H54 (cell line): ENCODE measurements at regions not wholly inside any gene's neighbourhood (a gene's known extent, or its start where the extent isn't known, plus 50 kb on each side); places are given as distances from the start of the nearest gene placed in this dataset.

Experiments
- DNase-seq: peaks from one replicate; pipeline ENCODE4 v3.0.0; 2011; ENCODE audit warnings: low spot score, mixed read lengths; ENCODE audit not compliant: insufficient read length
- FAIRE-seq: peaks from 3 replicates; lab custom pipeline; 2011; peaks lifted over from hg19 to GRCh38; lab: Jason Lieb, UNC
- POLR2A ChIP-seq: IDR thresholded peaks from 2 replicates; pipeline ENCODE4 v1.6.1; 2011; ENCODE audit warnings: low read depth, mild to moderate bottlenecking, low read length

DNA sequence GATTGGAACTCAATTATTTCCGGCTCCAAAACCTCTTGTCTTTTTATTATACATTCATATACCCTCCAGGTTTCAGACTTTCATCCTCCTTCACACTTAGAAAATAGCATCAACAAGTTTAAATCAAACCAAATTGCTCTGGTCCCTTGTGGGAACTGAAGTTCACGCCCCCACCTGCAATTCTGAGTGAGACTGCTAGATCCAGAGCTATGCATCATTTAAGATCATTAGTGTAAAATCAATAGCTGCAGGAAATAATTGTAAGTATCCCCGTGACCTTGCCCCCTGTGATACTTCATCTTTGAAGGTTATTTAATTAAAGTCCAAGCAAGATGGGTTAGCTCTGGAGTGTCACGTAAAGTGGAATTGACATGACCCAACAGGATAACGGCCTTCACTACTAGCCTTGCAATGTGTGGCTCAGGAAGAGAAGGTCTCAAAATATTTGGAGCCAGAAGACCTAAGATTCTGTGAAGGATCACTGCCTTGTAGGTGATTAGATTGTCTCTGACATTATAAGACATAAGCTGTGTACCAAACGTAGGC, 742.2 kb upstream of the LRRC4C start:
- FAIRE-seq (no peak), DNase-seq (no peak)
- TF ChIP-seq POLR2A, result no peak

DNA sequence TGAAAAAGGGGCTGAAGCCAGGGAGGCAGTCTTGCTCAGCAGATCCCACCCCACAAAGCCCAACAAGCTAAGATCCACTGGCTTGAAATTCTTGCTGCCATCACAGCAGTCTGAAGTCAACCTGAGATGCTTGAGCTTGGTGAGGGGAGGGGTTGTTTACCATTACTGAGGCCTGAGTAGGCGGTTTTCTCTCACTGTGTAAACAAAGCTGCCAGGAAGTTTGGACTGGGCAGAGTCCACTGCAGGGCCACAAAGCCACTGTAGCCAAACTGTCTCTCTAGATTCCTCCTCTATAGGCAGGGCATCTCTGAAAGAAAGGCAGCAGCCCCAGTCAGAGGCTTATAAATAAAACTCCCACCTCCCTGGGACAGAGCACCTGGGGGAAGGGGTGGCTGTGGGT, 746.1 kb upstream of the LRRC4C start:
- FAIRE-seq (no peak), DNase-seq (no peak)
- TF ChIP-seq POLR2A, result no peak

- TF ChIP-seq POLR2A, result no peak
- DNase-seq (no peak), FAIRE-seq (no peak)
These were observed 766.2 kb upstream of the LRRC4C start for GRCh38 chr11:42225664-42226063.

GRCh38 chr11:42232673-42233072, 773.2 kb upstream of the LRRC4C start:
- FAIRE-seq, result no peak
- no peak for TF ChIP-seq POLR2A
- DNase-seq, result no peak

- FAIRE-seq (no peak), DNase-seq (no peak)
- no peak for TF ChIP-seq POLR2A
These were observed 775.0 kb upstream of the LRRC4C start for GRCh38 chr11:42234451-42234951.

GRCh38 chr11:42237701-42238235, 778.3 kb upstream of the LRRC4C start:
- no peak for TF ChIP-seq POLR2A
- DNase-seq (no peak), FAIRE-seq (no peak)

DNA sequence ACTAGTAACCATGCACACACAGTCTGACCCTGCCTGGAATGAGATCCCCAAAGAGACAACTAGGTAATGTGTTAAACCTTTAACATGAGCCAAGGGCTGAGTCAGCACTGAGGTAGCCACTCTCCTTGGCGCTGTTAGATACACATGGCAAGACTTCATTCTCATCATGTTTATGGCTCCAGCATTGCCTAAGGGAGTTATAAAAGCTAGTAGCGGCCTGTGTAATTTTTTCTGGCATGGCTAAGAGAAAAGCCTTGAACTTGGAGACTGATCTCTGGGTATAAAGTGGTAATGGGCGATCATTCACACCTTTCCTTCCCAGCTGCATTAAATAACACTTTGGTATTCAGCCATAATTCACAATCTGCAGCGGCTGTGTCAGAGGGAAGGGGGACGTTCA, 779.7 kb upstream of the LRRC4C start:
- no peak for FAIRE-seq
- TF ChIP-seq POLR2A, result no peak
- no peak for DNase-seq

GRCh38 chr11:42243385-42243784, 783.9 kb upstream of the LRRC4C start:
- no peak for TF ChIP-seq POLR2A
- FAIRE-seq (no peak), DNase-seq (no peak)

- DNase-seq, result no peak
- no peak for FAIRE-seq
- no peak for TF ChIP-seq POLR2A
These were observed 784.9 kb upstream of the LRRC4C start for GRCh38 chr11:42244376-42244775.

DNA sequence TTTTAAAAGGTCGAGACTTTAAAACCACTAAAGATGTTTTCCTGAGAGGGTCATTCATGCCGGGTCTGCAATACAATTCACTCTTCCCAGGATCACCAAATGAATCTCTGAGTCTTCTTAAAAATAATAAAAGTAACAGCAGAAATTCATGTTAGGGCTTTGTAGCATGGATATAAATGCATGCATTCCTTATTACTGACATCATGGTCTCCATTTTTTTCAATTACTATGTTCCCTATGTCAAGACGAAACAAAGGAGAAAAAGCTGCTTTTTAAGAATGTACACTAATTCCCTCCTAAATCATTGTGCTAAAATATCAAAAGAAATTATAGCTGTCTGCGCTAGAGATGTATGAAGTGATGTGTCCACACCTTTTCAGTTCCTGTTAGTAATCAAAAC, 789.9 kb upstream of the LRRC4C start:
- TF ChIP-seq POLR2A, result no peak
- no peak for FAIRE-seq
- no peak for DNase-seq

- FAIRE-seq (no peak), DNase-seq (no peak)
- TF ChIP-seq POLR2A, result no peak
These were observed 790.5 kb upstream of the LRRC4C start for GRCh38 chr11:42249956-42250355.

GRCh38 chr11:42251984-42252383, 792.5 kb upstream of the LRRC4C start:
- TF ChIP-seq POLR2A, result no peak
- DNase-seq, result no peak

GRCh38 chr11:42253156-42253555, 793.7 kb upstream of the LRRC4C start:
- DNase-seq (no peak), FAIRE-seq (no peak)
- TF ChIP-seq POLR2A, result no peak

More at GRCh38 chr11:42251984-42252383, 792.5 kb upstream of the LRRC4C start:
- no peak for FAIRE-seq

- FAIRE-seq (no peak), DNase-seq (no peak)
- no peak for TF ChIP-seq POLR2A
These were observed 796.5 kb upstream of the LRRC4C start for GRCh38 chr11:42255906-42256305.

DNA sequence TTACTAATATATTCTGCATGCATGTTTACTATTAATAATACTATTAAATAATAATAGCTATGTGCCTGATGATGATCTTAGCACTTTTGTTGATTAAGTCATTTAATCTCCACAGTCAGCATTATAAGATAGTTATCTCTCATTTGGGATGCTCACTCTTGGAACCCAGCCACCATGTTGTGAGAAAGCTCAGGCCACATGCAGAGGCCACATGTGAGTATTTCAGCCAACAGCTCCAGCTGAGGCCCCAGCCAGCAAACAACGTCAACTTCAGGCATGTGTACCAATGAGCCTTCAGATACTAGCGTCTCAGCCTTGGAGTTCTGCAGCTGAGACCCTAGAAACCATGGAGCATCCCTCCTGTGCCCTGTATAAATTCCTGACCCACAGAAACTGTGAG, 798.1 kb upstream of the LRRC4C start:
- DNase-seq (no peak), FAIRE-seq (no peak)
- TF ChIP-seq POLR2A, result no peak
